Transverse colon (tissue), 4 donors: ENCODE measurements at regions not wholly inside any gene's neighbourhood (a gene's known extent, or its start where the extent isn't known, plus 50 kb on each side); places are given as distances from the start of the nearest gene placed in this dataset.

Experiments used
- POLR2AphosphoS5 ChIP-seq, 3 donors: sonication (generic); formaldehyde crosslinking; IDR thresholded peaks; one replicate each; pipeline ENCODE4 v1.6.1; 2016; ENCODE audit warnings: antibody characterized with exemption in 3 of 3
- TF ChIP-seq, protein P1 (sequence below), 5 experiments: fragments of 200-600 bp in 3 of 5; fragments of 450-650 bp in 2 of 5; sonication (generic) in 3 of 5; IDR thresholded peaks; 1 replicate in 2 of 5; 2 replicates in 3 of 5; pipeline ENCODE4 v1.5.1; 2016 to 2017; ENCODE audit warnings: antibody characterized with exemption in 5 of 5, inconsistent platforms in 3 of 5, mild to moderate bottlenecking in 2 of 5, moderate library complexity in 1 of 5

DNA sequence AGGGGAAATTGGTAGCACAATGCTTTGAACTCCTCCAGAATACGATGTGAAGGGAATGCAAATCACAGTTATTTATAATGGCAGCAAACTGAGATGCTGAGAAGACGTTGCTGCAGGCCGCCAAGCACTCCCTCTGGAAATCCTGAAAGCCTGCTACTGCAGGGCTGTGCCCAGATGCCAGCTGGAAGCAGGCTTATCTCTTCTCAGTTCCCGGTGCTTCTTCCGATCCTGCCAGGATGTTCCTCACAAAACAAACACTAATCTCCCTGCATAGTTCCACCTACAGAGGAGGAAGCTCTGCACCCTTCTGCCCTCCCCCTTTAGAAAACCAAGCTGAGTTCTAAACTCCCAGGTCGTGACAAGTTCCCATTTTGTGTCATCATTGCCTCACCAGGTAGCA, 201.7 kb upstream of the BCL6 start:
- TF ChIP-seq, protein P1, sequence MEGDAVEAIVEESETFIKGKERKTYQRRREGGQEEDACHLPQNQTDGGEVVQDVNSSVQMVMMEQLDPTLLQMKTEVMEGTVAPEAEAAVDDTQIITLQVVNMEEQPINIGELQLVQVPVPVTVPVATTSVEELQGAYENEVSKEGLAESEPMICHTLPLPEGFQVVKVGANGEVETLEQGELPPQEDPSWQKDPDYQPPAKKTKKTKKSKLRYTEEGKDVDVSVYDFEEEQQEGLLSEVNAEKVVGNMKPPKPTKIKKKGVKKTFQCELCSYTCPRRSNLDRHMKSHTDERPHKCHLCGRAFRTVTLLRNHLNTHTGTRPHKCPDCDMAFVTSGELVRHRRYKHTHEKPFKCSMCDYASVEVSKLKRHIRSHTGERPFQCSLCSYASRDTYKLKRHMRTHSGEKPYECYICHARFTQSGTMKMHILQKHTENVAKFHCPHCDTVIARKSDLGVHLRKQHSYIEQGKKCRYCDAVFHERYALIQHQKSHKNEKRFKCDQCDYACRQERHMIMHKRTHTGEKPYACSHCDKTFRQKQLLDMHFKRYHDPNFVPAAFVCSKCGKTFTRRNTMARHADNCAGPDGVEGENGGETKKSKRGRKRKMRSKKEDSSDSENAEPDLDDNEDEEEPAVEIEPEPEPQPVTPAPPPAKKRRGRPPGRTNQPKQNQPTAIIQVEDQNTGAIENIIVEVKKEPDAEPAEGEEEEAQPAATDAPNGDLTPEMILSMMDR (IDR thresholded peaks at IDR 0.05): no peak
- no peak for TF ChIP-seq POLR2AphosphoS5 (IDR thresholded peaks at IDR 0.05)
